Upper lobe of left lung (tissue), 6 donors: ENCODE measurements at regions not wholly inside any gene's neighbourhood (a gene's known extent, or its start where the extent isn't known, plus 50 kb on each side); places are given as distances from the start of the nearest gene placed in this dataset.

Experiments
- ATAC-seq, 2 donors: fragments of 200-7000 bp; cut with Tn5 transposase; one replicate each; pipeline ENCODE4 v1.9.1; 2022; ENCODE audit warnings: mild to moderate bottlenecking in 2 of 2, moderate library complexity in 2 of 2; ENCODE audit not compliant: low FRiP score in 2 of 2
- DNase-seq, 2 donors: peaks; one replicate each; pipeline ENCODE4 v3.0.0-alpha.2; 2019 to 2020
- H3K27ac ChIP-seq, 4 donors: fragments of 200-600 bp; sonication (generic); one replicate each; pipeline ENCODE4 v1.5.1; 2016 to 2019
- H3K27me3 ChIP-seq, 4 donors: fragments of 200-600 bp; sonication (generic); one replicate each; pipeline ENCODE4 v1.5.1; 2017 to 2019
- H3K36me3 ChIP-seq, 4 donors: fragments of 200-600 bp; sonication (generic); one replicate each; pipeline ENCODE4 v1.5.1; 2016 to 2019
- H3K4me1 ChIP-seq, 4 donors: fragments of 200-600 bp; sonication (generic); one replicate each; pipeline ENCODE4 v1.5.1; 2018 to 2019
- H3K4me3 ChIP-seq, 4 donors: fragments of 200-600 bp; sonication (generic); one replicate each; pipeline ENCODE4 v1.5.1; 2017 to 2019; ENCODE audit warnings: mild to moderate bottlenecking in 2 of 4, moderate library complexity in 1 of 4
- H3K9me3 ChIP-seq, 4 donors: fragments of 200-600 bp; sonication (generic); one replicate each; pipeline ENCODE4 v1.5.1; 2018 to 2019
- CTCF ChIP-seq, 6 experiments: fragments of 450-650 bp in 4 of 6; fragments of 200-600 bp in 2 of 6; sonication (generic) in 2 of 6; IDR thresholded peaks; one replicate each; pipeline ENCODE4 v1.5.1; 2016 to 2019; ENCODE audit warnings: antibody characterized with exemption in 6 of 6
- EP300 ChIP-seq, 4 donors: sonication (generic); formaldehyde crosslinking; IDR thresholded peaks; one replicate each; pipeline ENCODE4 v1.5.1; 2017; ENCODE audit warnings: antibody characterized with exemption in 4 of 4, control low read depth in 2 of 4
- POLR2A ChIP-seq, 4 donors: fragments of 450-650 bp; IDR thresholded peaks; one replicate each; pipeline ENCODE4 v1.5.1; 2016 to 2017; ENCODE audit warnings: antibody characterized with exemption in 4 of 4, mild to moderate bottlenecking in 2 of 4
- POLR2AphosphoS5 ChIP-seq, 2 donors: sonication (generic); formaldehyde crosslinking; IDR thresholded peaks; one replicate each; pipeline ENCODE4 v1.5.1; 2017; ENCODE audit warnings: antibody characterized with exemption in 2 of 2
- WGBS, 2 donors: methylation state at CpG; one replicate each; pipeline ENCODE4 v1.1.5; 2017 to 2018; 5-methylcytosine and 5-hydroxymethylcytosine counted together
- donor health status: DM: no; HTN: no; CAD: no; lungs with moderate emphysema.
- donor health status: DM: no; HTN: yes; CAD: no; lungs with severe emphysema.

GRCh38 chr10:90193240-90193985, 492.0 kb downstream of the KIF20B start:
- DNase-seq (no peak), ATAC-seq (no peak)
- 82 to 88% methylated on average over 2 of the region's 2 CpGs for WGBS, 2 donors
- Histone ChIP-seq H3K36me3 (no peaks in the 10 kb centered on the region), H3K27ac (no peak overlapping the region), H3K9me3 (no peaks in the 10 kb centered on the region), H3K27me3 (no peaks in the 10 kb centered on the region), H3K4me3 (no peak overlapping the region), H3K4me1 (no peaks in the 10 kb centered on the region)
- TF ChIP-seq POLR2AphosphoS5 (IDR thresholded peaks at IDR 0.05): no peak
- no peak for TF ChIP-seq CTCF (IDR thresholded peaks at IDR 0.05)
- TF ChIP-seq POLR2A (IDR thresholded peaks at IDR 0.05): no peak
- no peak for TF ChIP-seq EP300 (IDR thresholded peaks at IDR 0.05)

GRCh38 chr10:90195288-90195840, 494.0 kb downstream of the KIF20B start:
- WGBS, 2 donors: 71 to 76% methylated on average over 3 of the region's 3 CpGs
- Histone ChIP-seq H3K36me3 (no peaks in the 10 kb centered on the region), H3K4me1 (no peaks in the 10 kb centered on the region), H3K9me3 (no peaks in the 10 kb centered on the region), H3K27me3 (no peaks in the 10 kb centered on the region), H3K4me3 (no peak overlapping the region), H3K27ac (no peak overlapping the region)
- no peak for TF ChIP-seq POLR2A (IDR thresholded peaks at IDR 0.05)
- DNase-seq (no peak), ATAC-seq (no peak)

GRCh38 chr10:90197766-90198165, 496.4 kb downstream of the KIF20B start:
- ATAC-seq (no peak), DNase-seq (no peak)
- H3K4me3 ChIP-seq: no peak overlapping the region
- H3K4me1 ChIP-seq: no peaks in the 10 kb centered on the region
- H3K36me3 ChIP-seq: no peaks in the 10 kb centered on the region
- H3K9me3 ChIP-seq: no peaks in the 10 kb centered on the region
- TF ChIP-seq POLR2AphosphoS5 (IDR thresholded peaks at IDR 0.05) (no peak), CTCF (IDR thresholded peaks at IDR 0.05) (no peak), EP300 (IDR thresholded peaks at IDR 0.05) (no peak), POLR2A (IDR thresholded peaks at IDR 0.05) (no peak)
- H3K27ac ChIP-seq: no peak overlapping the region
- H3K27me3 ChIP-seq: no peaks in the 10 kb centered on the region

DNA sequence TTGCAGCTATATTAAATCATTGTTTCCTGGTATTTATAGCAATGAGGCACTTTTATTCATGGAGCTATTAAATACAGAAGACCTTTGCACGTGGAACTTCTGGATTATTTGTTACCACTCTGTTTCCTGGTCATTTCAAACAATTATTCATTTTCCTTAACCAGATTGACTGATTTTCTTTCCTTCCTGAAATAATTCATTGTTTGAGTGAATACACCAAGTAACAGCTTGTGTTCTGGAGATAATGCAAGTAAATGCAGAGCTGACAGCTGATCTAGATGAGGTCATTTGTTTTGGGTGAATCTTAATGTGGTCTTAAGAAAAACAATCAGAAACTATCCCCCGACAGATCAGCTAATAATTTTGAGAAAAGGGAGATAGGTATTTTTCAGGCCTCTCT, 497.7 kb downstream of the KIF20B start:
- Histone ChIP-seq H3K27ac (no peak overlapping the region), H3K36me3 (no peaks in the 10 kb centered on the region), H3K9me3 (no peaks in the 10 kb centered on the region), H3K4me3 (no peak overlapping the region), H3K4me1 (no peaks in the 10 kb centered on the region), H3K27me3 (no peaks in the 10 kb centered on the region)
- TF ChIP-seq POLR2A (IDR thresholded peaks at IDR 0.05) (no peak), EP300 (IDR thresholded peaks at IDR 0.05) (no peak), POLR2AphosphoS5 (IDR thresholded peaks at IDR 0.05) (no peak), CTCF (IDR thresholded peaks at IDR 0.05) (no peak)
- no peak for ATAC-seq
- DNase-seq: no peak
- WGBS, 2 donors: 48 to 52% methylated on average over 2 of the region's 2 CpGs

DNA sequence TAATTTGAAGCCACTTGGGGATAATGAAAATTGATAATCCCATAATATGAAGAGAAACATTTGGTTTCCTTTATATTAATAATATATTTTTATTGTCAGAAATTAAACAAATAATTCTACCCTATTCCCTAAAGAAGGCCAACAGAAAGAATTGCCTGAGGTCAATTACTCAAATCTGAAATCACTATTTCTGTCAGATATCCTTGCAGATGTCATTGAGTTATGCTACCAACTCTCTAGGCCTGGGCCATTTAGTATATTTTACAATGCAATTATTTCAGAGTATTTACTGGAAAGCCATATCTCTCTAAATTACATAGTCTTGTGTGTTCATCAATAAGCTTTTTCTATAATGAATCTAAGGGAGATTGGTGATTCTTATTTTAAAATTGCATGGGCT, 498.1 kb downstream of the KIF20B start:
- ATAC-seq (no peak), DNase-seq (no peak)
- H3K4me1 ChIP-seq: no peaks in the 10 kb centered on the region
- TF ChIP-seq POLR2A (IDR thresholded peaks at IDR 0.05): no peak
- TF ChIP-seq POLR2AphosphoS5 (IDR thresholded peaks at IDR 0.05): no peak
- TF ChIP-seq EP300 (IDR thresholded peaks at IDR 0.05): no peak
- no peak for TF ChIP-seq CTCF (IDR thresholded peaks at IDR 0.05)
- H3K9me3 ChIP-seq: no peaks in the 10 kb centered on the region
- H3K4me3 ChIP-seq: no peak overlapping the region
- H3K27ac ChIP-seq: no peak overlapping the region
- H3K36me3 ChIP-seq: no peaks in the 10 kb centered on the region
- H3K27me3 ChIP-seq: no peaks in the 10 kb centered on the region
